ENCODE measurements at regions not wholly inside any gene's neighbourhood (a gene's known extent, or its start where the extent isn't known, plus 50 kb on each side); places are given as distances from the start of the nearest gene placed in this dataset.

- no peak for TF ChIP-seq CTCF (IDR thresholded peaks at IDR 0.05 in 8 of 11, conservative IDR thresholded peaks at IDR 0.05 in 3 of 11)
- no peak for TF ChIP-seq POLR2A (IDR thresholded peaks at IDR 0.05)
- TF ChIP-seq POLR2AphosphoS5 (IDR thresholded peaks at IDR 0.05): no peak
These were observed 957.2 kb downstream of the FSTL5 start for GRCh38 chr4:161206528-161207080.

Measured in spleen (tissue), 7 donors.